ENCODE measurements at regions not wholly inside any gene's neighbourhood (a gene's known extent, or its start where the extent isn't known, plus 50 kb on each side); places are given as distances from the start of the nearest gene placed in this dataset.

GRCh38 chr11:90803366-90803765 lies 580.5 kb upstream of the CHORDC1 start:
- TF ChIP-seq, protein P1, sequence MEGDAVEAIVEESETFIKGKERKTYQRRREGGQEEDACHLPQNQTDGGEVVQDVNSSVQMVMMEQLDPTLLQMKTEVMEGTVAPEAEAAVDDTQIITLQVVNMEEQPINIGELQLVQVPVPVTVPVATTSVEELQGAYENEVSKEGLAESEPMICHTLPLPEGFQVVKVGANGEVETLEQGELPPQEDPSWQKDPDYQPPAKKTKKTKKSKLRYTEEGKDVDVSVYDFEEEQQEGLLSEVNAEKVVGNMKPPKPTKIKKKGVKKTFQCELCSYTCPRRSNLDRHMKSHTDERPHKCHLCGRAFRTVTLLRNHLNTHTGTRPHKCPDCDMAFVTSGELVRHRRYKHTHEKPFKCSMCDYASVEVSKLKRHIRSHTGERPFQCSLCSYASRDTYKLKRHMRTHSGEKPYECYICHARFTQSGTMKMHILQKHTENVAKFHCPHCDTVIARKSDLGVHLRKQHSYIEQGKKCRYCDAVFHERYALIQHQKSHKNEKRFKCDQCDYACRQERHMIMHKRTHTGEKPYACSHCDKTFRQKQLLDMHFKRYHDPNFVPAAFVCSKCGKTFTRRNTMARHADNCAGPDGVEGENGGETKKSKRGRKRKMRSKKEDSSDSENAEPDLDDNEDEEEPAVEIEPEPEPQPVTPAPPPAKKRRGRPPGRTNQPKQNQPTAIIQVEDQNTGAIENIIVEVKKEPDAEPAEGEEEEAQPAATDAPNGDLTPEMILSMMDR (IDR thresholded peaks at IDR 0.05): no peak
- H3K27me3 Mint-ChIP-seq (ENCODE audit: low read depth, poor library complexity): no peaks in the 10 kb centered on the region
- DNase-seq: no peak

DNA sequence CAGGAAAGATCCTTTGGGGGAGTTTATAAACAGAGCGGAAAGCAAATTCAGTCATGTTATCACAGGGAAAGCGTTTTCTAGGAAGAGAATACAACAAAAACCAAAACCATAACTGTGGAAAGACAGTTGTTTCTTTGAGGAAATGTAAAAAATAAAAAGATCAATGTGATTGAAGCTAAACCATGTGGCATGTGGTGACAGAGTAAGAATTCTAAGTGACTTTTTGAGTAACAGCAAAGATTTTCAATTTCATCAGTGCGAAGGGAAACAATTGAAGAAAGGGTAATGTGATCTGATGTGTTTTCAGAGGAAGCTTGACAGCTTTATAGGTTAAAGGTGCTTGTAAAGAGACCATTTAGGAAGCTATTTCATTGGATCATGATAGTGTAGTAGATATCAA lies 575.9 kb upstream of the CHORDC1 start:
- Mint-ChIP-seq H3K9me3 (no peaks in the 10 kb centered on the region), H3K36me3 (ENCODE audit: low read depth) (no peaks in the 10 kb centered on the region), H3K27ac (peak overlapping the region; percentile 15), H3K4me1 (peaks cover 9% of the 10 kb centered on the region), H3K27me3 (ENCODE audit: low read depth, poor library complexity) (no peaks in the 10 kb centered on the region), H3K4me3 (no peak overlapping the region)
- DNase-seq: no peak
- TF ChIP-seq, protein P1 (IDR thresholded peaks at IDR 0.05): no peak

More at GRCh38 chr11:90803366-90803765, 580.5 kb upstream of the CHORDC1 start:
- peaks cover 8% of the 10 kb centered on the region for H3K4me1 Mint-ChIP-seq
- no peak overlapping the region for H3K27ac Mint-ChIP-seq
- no peak overlapping the region for H3K4me3 Mint-ChIP-seq
- H3K9me3 Mint-ChIP-seq: no peaks in the 10 kb centered on the region
- H3K36me3 Mint-ChIP-seq (ENCODE audit: low read depth): no peaks in the 10 kb centered on the region

DNA sequence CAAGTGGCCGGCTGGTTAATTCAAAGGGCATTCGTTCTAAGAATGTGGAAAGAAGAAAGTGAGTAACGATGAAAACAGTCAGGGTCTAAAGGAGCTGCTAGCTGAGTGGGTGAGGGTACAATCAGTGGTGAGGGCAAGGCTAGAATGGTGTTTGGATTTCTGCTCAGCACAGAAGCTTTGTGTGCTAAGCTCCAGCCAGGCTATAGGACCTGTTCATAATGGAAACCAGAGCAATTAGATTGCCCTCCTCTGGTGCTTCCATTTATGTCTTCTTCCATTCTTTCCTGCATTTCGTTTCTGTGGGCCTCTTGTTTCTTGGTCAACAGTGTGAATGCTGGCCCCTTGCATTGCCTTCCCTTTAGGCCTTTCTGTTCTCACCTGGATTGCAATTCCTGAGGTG lies 572.9 kb upstream of the CHORDC1 start:
- Mint-ChIP-seq H3K27ac (no peak overlapping the region), H3K9me3 (no peaks in the 10 kb centered on the region), H3K27me3 (ENCODE audit: low read depth, poor library complexity) (no peaks in the 10 kb centered on the region), H3K4me3 (no peak overlapping the region), H3K4me1 (peaks cover 9% of the 10 kb centered on the region), H3K36me3 (ENCODE audit: low read depth) (no peaks in the 10 kb centered on the region)
- TF ChIP-seq, protein P1 (IDR thresholded peaks at IDR 0.05): no peak
- DNase-seq: no peak

DNA sequence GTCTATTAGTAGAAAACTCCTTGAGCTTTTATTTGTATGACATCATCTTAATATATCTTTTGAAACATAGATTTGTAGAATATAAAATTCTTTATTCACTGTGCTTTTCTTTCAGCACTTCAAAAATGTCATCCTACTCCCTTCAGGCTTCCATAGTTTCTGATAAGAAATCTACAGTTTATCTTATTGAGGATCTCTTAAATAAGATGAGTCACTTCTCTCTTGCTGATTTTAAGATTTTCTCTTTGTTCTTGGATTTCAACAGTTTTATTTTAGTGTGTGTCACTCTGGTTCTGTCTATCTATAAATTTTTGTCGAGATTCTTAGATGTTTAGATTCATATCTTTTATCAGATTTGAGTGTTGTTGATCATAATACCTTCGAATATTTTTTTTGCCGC lies 566.1 kb upstream of the CHORDC1 start:
- Mint-ChIP-seq H3K36me3 (ENCODE audit: low read depth) (no peaks in the 10 kb centered on the region), H3K9me3 (peaks cover 19% of the 10 kb centered on the region), H3K27ac (no peak overlapping the region), H3K4me1 (no peaks in the 10 kb centered on the region), H3K4me3 (no peak overlapping the region), H3K27me3 (ENCODE audit: low read depth, poor library complexity) (no peaks in the 10 kb centered on the region)
- DNase-seq: no peak
- TF ChIP-seq, protein P1 (IDR thresholded peaks at IDR 0.05): no peak

DNA sequence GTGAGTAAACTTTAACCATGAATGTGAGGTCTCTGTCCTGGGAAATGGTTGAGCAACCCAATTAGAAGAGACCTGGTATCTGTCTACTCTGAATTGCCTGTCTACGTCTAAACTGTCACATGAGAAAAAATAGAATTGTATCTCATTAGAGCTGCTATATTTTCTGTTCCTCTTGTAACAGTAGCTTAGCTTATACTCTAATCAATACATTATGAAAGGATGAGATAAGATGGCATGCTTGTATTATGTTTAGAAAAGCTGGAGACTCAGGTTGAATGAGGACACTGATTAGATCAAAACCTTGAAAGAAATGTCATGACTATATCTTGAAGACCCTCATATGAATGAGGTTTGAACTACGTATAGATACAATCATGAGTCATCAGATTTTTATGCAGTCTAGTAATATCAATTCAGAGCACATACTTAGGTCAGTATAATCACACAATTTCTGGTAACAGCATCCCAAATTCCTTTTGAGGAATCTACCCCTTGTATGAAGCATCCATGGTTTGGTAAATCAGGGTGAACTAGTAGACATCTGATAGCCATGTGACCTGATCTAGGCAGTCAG lies 561.5 kb upstream of the CHORDC1 start:
- Mint-ChIP-seq H3K27me3 (ENCODE audit: low read depth, poor library complexity) (no peaks in the 10 kb centered on the region), H3K9me3 (peaks cover 15% of the 10 kb centered on the region)
- TF ChIP-seq, protein P1 (IDR thresholded peaks at IDR 0.05): no peak

GRCh38 chr11:90783111-90783510 lies 560.3 kb upstream of the CHORDC1 start:
- Mint-ChIP-seq H3K36me3 (ENCODE audit: low read depth) (no peaks in the 10 kb centered on the region), H3K27ac (no peak overlapping the region), H3K27me3 (ENCODE audit: low read depth, poor library complexity) (no peaks in the 10 kb centered on the region), H3K4me3 (no peak overlapping the region), H3K4me1 (no peaks in the 10 kb centered on the region), H3K9me3 (peaks cover 11% of the 10 kb centered on the region)
- DNase-seq: no peak
- TF ChIP-seq, protein P1 (IDR thresholded peaks at IDR 0.05): no peak

More for the DNA sequence above, 561.5 kb upstream of the CHORDC1 start:
- Mint-ChIP-seq H3K36me3 (ENCODE audit: low read depth) (no peaks in the 10 kb centered on the region), H3K4me3 (no peak overlapping the region), H3K4me1 (no peaks in the 10 kb centered on the region), H3K27ac (no peak overlapping the region)
- DNase-seq: no peak

Data from nephron progenitor cell (in vitro differentiated cells).